ENCODE measurements at regions not wholly inside any gene's neighbourhood (a gene's known extent, or its start where the extent isn't known, plus 50 kb on each side); places are given as distances from the start of the nearest gene placed in this dataset.

DNA sequence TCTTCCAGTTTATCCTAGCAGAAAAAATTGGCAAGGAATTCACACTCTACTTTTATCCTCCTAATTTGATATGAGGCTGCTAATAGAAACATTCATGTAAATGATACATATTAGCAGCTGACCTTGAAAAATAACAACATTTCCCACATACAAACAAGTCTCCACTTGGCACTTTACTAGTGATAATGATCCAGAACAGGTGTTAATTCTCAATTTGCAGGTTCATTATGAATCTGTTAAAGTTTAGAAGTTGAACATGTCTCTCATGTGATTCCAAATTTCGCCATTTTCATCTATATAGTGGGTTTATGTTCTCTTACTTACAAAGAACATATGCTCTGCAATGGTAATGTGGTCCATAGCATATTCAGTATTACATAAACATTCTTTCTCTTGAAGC is 1396.8 kb upstream of the LRRTM3 start:
- no peaks in the 10 kb centered on the region for H3K4me1 ChIP-seq (ENCODE audit: low read length)
- H3K27ac ChIP-seq (ENCODE audit: low read length), result no peak overlapping the region

DNA sequence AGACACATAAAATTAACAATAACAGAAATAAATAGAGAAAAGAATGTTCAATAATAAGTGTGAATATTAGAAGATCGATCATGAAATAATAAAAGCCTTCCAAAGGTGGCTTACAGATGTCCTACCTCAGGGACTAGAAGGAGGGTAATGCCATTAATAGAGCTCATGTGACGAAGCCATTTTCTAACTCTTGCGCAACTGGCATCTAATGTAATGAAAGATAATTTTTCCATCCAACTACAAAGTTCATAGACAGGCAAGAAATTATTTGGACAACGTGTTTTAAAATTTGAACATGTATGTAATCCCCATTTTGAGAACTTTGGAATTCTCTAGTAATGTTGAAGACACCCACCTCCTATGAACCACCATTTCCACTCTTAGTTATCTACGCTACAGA is 1394.3 kb upstream of the LRRTM3 start:
- Histone ChIP-seq H3K9me2 (replicated peaks; ENCODE audit: insufficient read depth, low read length) (no peaks in the 10 kb centered on the region), H3K79me2 (ENCODE audit: low read length) (no peaks in the 10 kb centered on the region), H3K27ac (ENCODE audit: low read length) (no peak overlapping the region), H3K27me3 (replicated peaks; ENCODE audit: insufficient read depth, low read length) (no peaks in the 10 kb centered on the region), H3F3A (ENCODE audit: insufficient read depth, low read length) (no peaks in the 10 kb centered on the region), H3K9me3 (replicated peaks; ENCODE audit: insufficient read depth, low read length) (no peaks in the 10 kb centered on the region), H2AFZ (ENCODE audit: low read length) (no peak overlapping the region), H4K20me1 (ENCODE audit: insufficient read depth, low read length) (no peaks in the 10 kb centered on the region), H3K4me2 (ENCODE audit: low read depth, low read length) (no peak overlapping the region), H3K36me3 (replicated peaks; ENCODE audit: insufficient read depth, low read length) (no peaks in the 10 kb centered on the region), H3K4me1 (ENCODE audit: low read length) (no peaks in the 10 kb centered on the region), H3K4me3 (ENCODE audit: low read length) (no peak overlapping the region), H3K9ac (ENCODE audit: low read length) (no peak overlapping the region)
- DNase-seq, result no peak
- TF ChIP-seq EZH2 (optimal IDR thresholded peaks at IDR 0.05; ENCODE audit: low read depth, low read length) (no peak), EZH2phosphoT487 (IDR thresholded peaks at IDR 0.05; ENCODE audit: low read length) (no peak)
- TF ChIP-seq, protein P1, sequence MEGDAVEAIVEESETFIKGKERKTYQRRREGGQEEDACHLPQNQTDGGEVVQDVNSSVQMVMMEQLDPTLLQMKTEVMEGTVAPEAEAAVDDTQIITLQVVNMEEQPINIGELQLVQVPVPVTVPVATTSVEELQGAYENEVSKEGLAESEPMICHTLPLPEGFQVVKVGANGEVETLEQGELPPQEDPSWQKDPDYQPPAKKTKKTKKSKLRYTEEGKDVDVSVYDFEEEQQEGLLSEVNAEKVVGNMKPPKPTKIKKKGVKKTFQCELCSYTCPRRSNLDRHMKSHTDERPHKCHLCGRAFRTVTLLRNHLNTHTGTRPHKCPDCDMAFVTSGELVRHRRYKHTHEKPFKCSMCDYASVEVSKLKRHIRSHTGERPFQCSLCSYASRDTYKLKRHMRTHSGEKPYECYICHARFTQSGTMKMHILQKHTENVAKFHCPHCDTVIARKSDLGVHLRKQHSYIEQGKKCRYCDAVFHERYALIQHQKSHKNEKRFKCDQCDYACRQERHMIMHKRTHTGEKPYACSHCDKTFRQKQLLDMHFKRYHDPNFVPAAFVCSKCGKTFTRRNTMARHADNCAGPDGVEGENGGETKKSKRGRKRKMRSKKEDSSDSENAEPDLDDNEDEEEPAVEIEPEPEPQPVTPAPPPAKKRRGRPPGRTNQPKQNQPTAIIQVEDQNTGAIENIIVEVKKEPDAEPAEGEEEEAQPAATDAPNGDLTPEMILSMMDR (IDR thresholded peaks at IDR 0.05; ENCODE audit: low read length), result no peak

More for the DNA sequence above, 1396.8 kb upstream of the LRRTM3 start:
- Histone ChIP-seq H4K20me1 (ENCODE audit: insufficient read depth, low read length) (no peaks in the 10 kb centered on the region), H3K9me2 (replicated peaks; ENCODE audit: insufficient read depth, low read length) (no peaks in the 10 kb centered on the region), H2AFZ (ENCODE audit: low read length) (no peak overlapping the region), H3K27me3 (replicated peaks; ENCODE audit: insufficient read depth, low read length) (no peaks in the 10 kb centered on the region), H3K9ac (ENCODE audit: low read length) (no peak overlapping the region), H3F3A (ENCODE audit: insufficient read depth, low read length) (no peaks in the 10 kb centered on the region), H3K79me2 (ENCODE audit: low read length) (no peaks in the 10 kb centered on the region), H3K36me3 (replicated peaks; ENCODE audit: insufficient read depth, low read length) (no peaks in the 10 kb centered on the region), H3K9me3 (replicated peaks; ENCODE audit: insufficient read depth, low read length) (no peaks in the 10 kb centered on the region), H3K4me3 (ENCODE audit: low read length) (no peak overlapping the region), H3K4me2 (ENCODE audit: low read depth, low read length) (no peak overlapping the region)
- TF ChIP-seq EZH2 (optimal IDR thresholded peaks at IDR 0.05; ENCODE audit: low read depth, low read length) (no peak), EZH2phosphoT487 (IDR thresholded peaks at IDR 0.05; ENCODE audit: low read length) (no peak)
- TF ChIP-seq, protein P1 (IDR thresholded peaks at IDR 0.05; ENCODE audit: low read length), result no peak
- no peak for DNase-seq

DNA sequence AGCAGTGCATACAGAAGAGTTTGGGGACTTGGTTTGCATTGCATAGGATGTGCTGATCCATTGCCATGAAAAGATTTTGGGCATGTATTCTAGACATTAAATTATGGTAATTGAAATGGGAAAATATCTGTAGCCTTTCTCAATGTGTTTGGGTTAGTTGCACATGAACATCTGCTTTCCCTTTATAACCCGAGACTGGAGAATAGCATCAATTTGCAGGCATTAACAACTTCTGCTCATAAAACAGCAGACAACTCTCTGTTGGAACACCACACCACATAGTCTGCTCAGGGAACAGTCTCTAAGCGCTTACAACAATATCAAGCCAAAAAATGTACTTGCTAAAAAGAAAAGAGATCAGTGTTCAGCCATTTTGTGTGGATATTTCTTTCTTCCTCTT is 1391.1 kb upstream of the LRRTM3 start:
- Histone ChIP-seq H3K36me3 (replicated peaks; ENCODE audit: insufficient read depth, low read length) (no peaks in the 10 kb centered on the region), H3K4me3 (ENCODE audit: low read length) (no peak overlapping the region), H3F3A (ENCODE audit: insufficient read depth, low read length) (no peaks in the 10 kb centered on the region), H3K4me1 (ENCODE audit: low read length) (no peaks in the 10 kb centered on the region), H4K20me1 (ENCODE audit: insufficient read depth, low read length) (no peaks in the 10 kb centered on the region), H3K9me3 (replicated peaks; ENCODE audit: insufficient read depth, low read length) (no peaks in the 10 kb centered on the region), H2AFZ (ENCODE audit: low read length) (no peak overlapping the region), H3K27ac (ENCODE audit: low read length) (no peak overlapping the region), H3K4me2 (ENCODE audit: low read depth, low read length) (no peak overlapping the region), H3K79me2 (ENCODE audit: low read length) (no peaks in the 10 kb centered on the region), H3K9me2 (replicated peaks; ENCODE audit: insufficient read depth, low read length) (no peaks in the 10 kb centered on the region), H3K9ac (ENCODE audit: low read length) (no peak overlapping the region), H3K27me3 (replicated peaks; ENCODE audit: insufficient read depth, low read length) (no peaks in the 10 kb centered on the region)
- DNase-seq, result no peak
- TF ChIP-seq EZH2 (optimal IDR thresholded peaks at IDR 0.05; ENCODE audit: low read depth, low read length), result no peak
- TF ChIP-seq, protein P1 (IDR thresholded peaks at IDR 0.05; ENCODE audit: low read length), result no peak
- no peak for TF ChIP-seq EZH2phosphoT487 (IDR thresholded peaks at IDR 0.05; ENCODE audit: low read length)

All from MM.1S (cell line).